GM12892 (cell line): ENCODE measurements at regions not wholly inside any gene's neighbourhood (a gene's known extent, or its start where the extent isn't known, plus 50 kb on each side); places are given as distances from the start of the nearest gene placed in this dataset.
A peak's percentile ranks its signal among the peaks of the same experiment; 100 is the strongest.

Experiments used
- DNase-seq: peaks from one replicate; pipeline ENCODE4 v3.0.0; 2011; ENCODE audit not compliant: insufficient read length
- FAIRE-seq: peaks from 2 replicates; lab custom pipeline; 2011; peaks lifted over from hg19 to GRCh38; lab: Jason Lieb, UNC
- POLR2A ChIP-seq: IDR thresholded peaks from 2 replicates; pipeline ENCODE4 v1.6.1; 2011; ENCODE audit warnings: low read depth, low read length, control low read depth
- POLR2AphosphoS5 ChIP-seq: IDR thresholded peaks from 2 replicates; pipeline ENCODE4 v1.6.1; 2011; ENCODE audit warnings: low read depth, low read length, control low read depth
- TAF1 ChIP-seq: IDR thresholded peaks from 2 replicates; pipeline ENCODE4 v1.6.1; 2011; ENCODE audit warnings: low read depth, mild to moderate bottlenecking, control low read depth, low read length, borderline replicate concordance

DNA sequence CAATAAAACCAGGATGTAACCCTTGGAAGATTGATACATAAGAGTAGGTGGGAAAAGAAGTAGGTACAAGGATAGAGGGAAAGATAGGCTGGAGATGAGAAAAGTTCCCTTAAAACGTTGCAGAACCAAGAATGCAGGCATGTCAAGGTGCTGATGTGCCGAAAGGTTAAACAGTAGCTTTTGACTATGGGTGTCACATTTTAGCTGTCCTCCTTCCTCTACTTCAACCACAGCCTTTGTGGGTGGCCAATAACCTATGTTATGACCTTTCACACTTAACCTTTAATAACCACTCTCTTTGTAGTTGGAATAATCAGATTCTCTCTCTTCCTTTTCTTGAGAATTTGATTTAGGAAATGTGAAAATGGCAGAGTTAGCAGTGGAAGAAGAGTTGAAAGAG lies 184.5 kb upstream of the GAP43 start:
- FAIRE-seq (no peak), DNase-seq (no peak)
- TF ChIP-seq TAF1 (no peak), POLR2AphosphoS5 (no peak), POLR2A (no peak)

DNA sequence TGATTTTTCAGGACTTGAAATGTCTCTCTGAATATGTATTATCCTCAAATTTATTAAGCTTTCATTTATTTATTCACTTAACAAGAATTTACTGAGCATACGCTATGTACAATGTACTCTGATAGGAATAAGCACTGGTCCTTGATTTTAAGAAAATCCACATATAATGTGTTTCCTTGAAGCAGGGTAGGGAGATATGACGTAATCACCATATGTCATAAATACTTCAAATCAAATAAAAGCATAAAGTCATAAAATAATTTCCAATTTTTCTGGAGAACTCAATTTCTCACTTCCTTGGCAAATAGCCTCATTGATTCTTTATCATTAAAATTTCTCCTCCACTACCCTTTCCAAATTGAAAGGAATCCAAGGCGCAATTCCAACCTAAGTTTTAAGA lies 177.8 kb upstream of the GAP43 start:
- FAIRE-seq, result no peak
- DNase-seq, result no peak
- TF ChIP-seq TAF1 (no peak), POLR2AphosphoS5 (no peak), POLR2A (no peak)

DNA sequence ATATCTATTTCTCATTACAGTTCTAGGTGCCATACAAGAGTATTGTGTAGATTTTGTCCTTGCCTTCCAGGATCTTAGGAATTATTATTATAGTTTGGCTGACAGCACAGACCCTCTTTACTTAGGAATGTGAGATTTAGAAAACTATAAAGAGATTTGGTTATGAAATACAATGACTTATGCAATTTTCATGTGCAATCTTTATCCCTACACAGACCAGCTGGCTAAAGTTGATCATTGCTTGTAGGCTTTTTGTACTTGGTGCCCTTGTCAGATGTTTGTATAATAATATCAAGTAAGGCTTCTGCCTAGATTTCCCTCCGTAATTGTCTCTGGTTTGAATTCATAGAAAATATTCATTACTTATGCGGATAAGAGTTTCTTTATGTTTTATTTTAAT lies 174.5 kb upstream of the GAP43 start:
- FAIRE-seq (no peak), DNase-seq (no peak)
- no peak for TF ChIP-seq POLR2A
- TF ChIP-seq POLR2AphosphoS5, result no peak
- no peak for TF ChIP-seq TAF1

DNA sequence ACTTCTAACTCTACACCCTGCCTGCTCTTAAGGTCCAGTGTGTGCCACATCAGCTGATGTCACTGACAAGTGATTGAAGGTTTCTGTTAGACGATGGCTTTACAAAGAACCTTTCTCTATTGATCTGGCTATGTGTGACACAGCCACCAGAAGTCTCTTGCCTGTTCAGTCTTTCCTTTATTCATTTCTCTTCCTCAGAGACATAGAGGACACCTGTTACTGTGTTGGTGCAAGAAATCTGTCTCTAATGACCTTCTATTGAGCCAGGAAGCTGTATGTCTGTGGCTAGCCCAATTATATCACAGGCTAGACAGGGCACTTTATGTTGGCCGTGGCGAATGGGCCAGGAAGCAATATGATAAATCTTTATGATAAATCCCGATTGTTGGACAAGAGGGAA lies 173.3 kb upstream of the GAP43 start:
- DNase-seq, result no peak
- TF ChIP-seq TAF1 (no peak), POLR2AphosphoS5 (no peak), POLR2A (no peak)
- no peak for FAIRE-seq

DNA sequence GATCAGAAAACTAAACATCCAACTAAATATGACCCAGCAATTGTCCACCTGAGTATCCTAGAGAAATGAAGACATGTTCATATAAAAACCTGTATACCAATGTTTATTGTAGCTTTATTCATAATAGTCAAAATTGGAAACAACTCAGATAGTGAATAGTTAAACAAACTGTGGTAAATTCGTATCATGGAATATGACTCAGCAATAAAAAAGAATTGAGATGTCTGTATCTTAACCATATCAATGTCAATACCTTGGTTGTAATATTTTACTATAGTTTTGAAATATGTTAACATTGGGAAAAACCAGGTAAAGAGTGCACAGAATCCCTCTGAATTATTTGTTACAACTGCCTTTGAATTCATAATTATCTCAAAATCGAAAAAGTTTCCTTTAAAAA lies 159.3 kb upstream of the GAP43 start:
- TF ChIP-seq TAF1, result no peak
- TF ChIP-seq POLR2A, result no peak
- TF ChIP-seq POLR2AphosphoS5, result no peak
- DNase-seq (no peak), FAIRE-seq (no peak)

DNA sequence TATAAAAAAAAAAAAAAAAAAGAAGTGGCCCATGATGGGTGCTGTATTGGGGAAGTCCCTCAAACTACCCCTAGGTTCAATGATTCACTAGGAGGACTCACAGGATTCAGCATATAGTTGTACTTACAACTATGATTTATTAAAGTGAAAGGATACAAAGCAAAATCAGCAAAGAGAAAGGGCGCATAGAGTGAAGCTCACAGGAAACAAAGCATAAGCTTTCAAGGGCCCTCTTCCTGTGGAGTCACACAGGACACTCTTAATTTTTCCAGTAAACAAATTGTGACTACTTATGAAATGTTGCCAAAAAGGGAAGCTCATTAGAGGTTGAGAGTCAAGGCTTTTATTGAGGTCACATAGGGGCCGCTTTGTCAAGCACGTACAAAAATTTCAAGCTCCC lies 153.7 kb upstream of the GAP43 start:
- FAIRE-seq (no peak), DNase-seq (no peak)
- no peak for TF ChIP-seq TAF1
- TF ChIP-seq POLR2A, result no peak
- no peak for TF ChIP-seq POLR2AphosphoS5

DNA sequence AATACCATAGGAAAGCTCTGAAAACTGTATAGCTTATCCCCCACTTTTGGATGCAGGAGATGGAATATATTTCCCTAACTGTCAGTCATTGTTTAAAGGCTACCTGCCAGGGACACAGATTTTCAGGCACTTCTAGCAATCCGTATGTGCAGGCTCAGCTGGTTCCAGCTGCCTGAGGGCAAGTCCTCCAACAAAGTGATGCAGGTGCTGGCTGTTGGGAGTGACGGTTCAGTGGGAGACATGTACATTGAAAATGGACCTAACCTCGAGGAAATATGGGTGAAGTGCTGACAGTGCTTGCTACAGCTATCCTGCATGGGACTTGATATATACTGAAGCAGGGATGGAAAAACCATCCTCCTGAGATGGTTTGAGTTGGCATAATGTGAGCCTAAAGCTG lies 153.1 kb upstream of the GAP43 start:
- no peak for DNase-seq
- no peak for FAIRE-seq

DNA sequence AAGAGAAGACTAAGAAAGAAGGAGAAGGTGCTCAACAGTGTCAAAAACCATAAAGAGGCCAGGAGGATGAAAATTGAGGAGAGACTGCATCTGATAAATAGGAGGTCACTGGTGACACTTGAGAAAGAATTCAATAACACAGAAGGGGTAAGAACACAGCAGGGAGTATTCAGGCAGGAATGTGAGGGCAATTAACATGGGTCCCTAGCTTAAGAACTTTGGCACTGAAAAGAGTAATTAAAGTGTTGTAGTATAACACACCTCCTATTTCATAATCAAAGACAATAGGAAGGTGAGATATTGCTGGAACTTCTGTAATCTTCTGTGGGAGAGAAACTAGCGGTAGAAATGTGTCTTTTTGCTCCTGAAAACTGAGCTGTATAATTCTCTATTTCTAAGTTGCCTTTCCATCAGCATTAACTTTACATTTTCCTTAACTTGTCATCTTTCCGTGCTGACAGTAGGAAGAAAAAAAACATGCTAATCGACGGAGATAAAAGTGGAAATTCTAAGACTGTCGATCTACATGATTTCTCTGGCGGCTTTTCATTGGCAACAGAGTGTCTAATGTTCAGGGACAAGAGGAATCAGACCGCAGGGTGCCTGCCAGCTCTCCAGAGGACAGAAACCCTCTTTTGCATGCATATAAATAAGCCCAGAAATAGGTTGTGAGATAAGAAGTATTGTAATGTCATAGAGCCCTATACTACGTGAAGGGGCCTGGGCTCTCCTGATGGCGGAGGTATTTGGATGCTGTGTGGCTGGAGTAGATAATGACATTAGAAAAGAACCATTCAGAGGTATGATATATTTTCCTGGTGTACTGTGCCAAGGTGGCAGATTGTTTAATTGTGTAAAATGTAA lies 147.9 kb upstream of the GAP43 start:
- FAIRE-seq, result no peak
- DNase-seq, result no peak
- TF ChIP-seq POLR2AphosphoS5, result no peak
- no peak for TF ChIP-seq TAF1
- no peak for TF ChIP-seq POLR2A

More for the DNA sequence above, 153.1 kb upstream of the GAP43 start:
- TF ChIP-seq POLR2AphosphoS5 (no peak), POLR2A (no peak), TAF1 (no peak)

DNA sequence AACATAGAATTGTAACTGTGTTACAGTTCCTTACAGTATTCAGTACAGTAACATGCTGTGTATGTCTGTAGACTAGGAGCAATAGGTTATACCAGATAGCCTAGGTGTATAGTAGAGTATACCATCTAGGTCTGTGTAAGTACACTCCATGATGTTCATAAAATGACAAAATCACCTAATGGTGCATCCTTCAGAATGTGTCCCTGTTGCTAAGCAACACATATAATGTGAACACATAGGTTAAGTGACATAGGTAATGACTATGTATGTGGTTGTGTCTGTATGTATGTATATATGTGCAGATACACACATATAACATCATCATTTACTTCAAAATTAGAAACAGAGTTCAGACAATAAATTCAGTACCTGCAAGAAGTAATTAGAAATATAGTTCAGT lies 146.8 kb upstream of the GAP43 start:
- FAIRE-seq (peak; percentile 30), DNase-seq (no peak)
- TF ChIP-seq POLR2A (no peak), POLR2AphosphoS5 (no peak), TAF1 (no peak)

DNA sequence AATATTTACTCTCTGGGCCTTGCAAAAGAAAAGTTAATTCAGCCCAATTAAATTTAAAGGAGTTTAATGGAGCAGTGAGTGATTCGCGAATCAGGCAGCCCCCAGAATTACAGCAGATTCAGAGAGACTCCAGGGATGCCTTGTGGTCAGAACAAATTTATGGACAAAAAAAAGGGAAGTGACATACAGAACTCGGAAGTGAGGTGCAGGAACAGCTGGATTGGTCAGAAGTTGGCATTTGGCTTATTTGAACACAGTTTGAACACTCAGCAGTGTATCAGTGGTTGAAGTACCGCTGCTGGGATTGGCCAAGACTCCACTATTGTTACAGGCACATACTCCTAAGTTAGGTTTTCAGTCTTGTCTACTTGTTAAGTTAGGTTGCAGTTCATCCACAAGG lies 145.0 kb upstream of the GAP43 start:
- FAIRE-seq (no peak), DNase-seq (no peak)
- no peak for TF ChIP-seq POLR2AphosphoS5
- no peak for TF ChIP-seq TAF1
- no peak for TF ChIP-seq POLR2A

DNA sequence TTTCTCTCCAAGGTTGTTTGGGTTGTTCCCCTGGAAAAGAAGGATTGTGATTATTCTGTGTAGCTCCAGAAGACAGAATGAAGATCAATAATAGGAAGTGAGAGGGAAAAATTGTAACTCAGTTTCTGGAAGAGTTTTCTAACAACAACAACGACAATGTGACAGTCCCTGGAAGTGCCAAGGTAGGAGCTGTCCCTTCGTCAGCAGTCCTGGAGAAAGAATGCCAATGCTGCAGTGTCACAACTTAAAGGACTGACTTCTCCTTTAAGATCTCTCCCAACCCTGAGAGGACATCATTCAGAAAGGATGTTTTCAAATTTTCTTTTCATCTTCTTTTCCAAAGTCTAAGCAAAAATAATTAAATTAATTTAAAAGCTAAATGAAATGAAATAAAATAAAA lies 136.4 kb upstream of the GAP43 start:
- TF ChIP-seq POLR2A (no peak), TAF1 (no peak)
- DNase-seq (no peak), FAIRE-seq (no peak)

DNA sequence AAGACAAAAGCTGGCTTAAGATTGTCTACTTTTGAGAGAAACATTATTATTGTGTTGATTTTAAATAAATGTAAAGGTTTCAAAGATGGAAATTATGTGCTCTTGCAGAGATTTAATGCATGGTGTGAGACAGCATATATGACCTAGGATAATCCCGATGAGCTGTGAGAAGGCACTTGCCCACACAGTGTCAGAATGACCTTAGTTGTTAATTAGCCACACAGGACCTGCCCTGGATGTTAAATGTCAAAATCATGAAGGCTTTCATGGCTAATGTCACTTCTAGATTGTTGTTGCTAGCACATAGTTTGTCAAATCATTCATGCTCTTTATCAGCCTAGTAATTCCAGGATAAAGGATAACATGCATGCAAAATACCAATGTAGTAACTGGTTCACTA lies 135.3 kb upstream of the GAP43 start:
- no peak for FAIRE-seq
- TF ChIP-seq POLR2A, result no peak
- no peak for TF ChIP-seq TAF1
- TF ChIP-seq POLR2AphosphoS5, result no peak
- no peak for DNase-seq

DNA sequence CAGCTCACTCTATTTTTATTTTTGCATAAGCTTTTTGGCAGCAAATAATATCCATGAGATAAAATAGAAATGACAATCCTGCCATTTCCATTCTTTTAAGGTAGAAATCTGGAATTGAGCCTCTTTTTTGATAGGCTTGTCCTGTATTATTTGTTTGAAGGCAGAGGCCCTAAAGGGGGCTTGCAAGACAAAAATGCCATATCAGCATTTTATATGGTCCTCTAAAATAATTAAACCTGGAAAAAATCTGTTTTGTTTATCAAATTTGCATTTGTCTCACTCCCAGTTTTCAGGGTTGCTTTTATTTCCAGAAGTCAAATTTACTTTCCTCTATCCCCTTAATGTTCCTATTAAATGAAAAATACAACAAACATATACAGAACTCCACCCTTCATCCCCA lies 134.9 kb upstream of the GAP43 start:
- DNase-seq, result no peak
- TF ChIP-seq POLR2A (no peak), POLR2AphosphoS5 (no peak), TAF1 (no peak)
- FAIRE-seq, result no peak
